Endothelial cell of umbilical vein (primary cell): ENCODE measurements at regions not wholly inside any gene's neighbourhood (a gene's known extent, or its start where the extent isn't known, plus 50 kb on each side); places are given as distances from the start of the nearest gene placed in this dataset.

Experiments
- BruUV-seq: library from RNA; stranded (reverse); fragments of 400-500 nt; replicated peaks from 2 replicates; lab custom pipeline; 2021; lab: Mats Ljungman, UMichigan
- CTCF ChIA-PET: fragments of 300-600, 350-600 bp; sonication (Branson Sonifier 250); formaldehyde crosslinking; loops from one replicate; lab custom pipeline; 2021; ENCODE audit warnings: antibody characterized with exemption, inconsistent platforms; lab: Charles Lee
- POLR2A ChIA-PET: fragments of 300-600, 350-600 bp; sonication (Branson Sonifier 250); formaldehyde crosslinking; loops from one replicate; lab custom pipeline; 2021; ENCODE audit warnings: antibody characterized with exemption, inconsistent platforms; lab: Charles Lee
- DNase-seq: peaks from one replicate; pipeline ENCODE4 v3.0.0-alpha.2; 2011; ENCODE audit warnings: low read depth, low spot score
- FAIRE-seq: peaks from 2 replicates; lab custom pipeline; 2011; peaks lifted over from hg19 to GRCh38; lab: Jason Lieb, UNC
- H2AFZ ChIP-seq: 2 replicates; pipeline ENCODE4 v1.6.0; 2012; ENCODE audit warnings: low read depth, low read length, control low read depth, inconsistent platforms
- H3K27ac ChIP-seq: 2 replicates; pipeline ENCODE4 v1.5.1; 2011; ENCODE audit warnings: low read depth, mild to moderate bottlenecking, control low read depth, low read length, moderate library complexity; ENCODE audit not compliant: insufficient read depth
- H3K27me3 ChIP-seq, 2 experiments: 2 replicates each; pipeline versions ENCODE4 v1.6.0 to v1.6.1; 2011; ENCODE audit warnings: low read length in 2 of 2, mixed read lengths in 1 of 2; ENCODE audit not compliant: control insufficient read depth in 2 of 2, insufficient read depth in 2 of 2
- H3K36me3 ChIP-seq, 2 experiments: 2 replicates in 1 of 2; 3 replicates in 1 of 2; pipeline ENCODE4 v1.5.1; 2011; ENCODE audit warnings: low read length in 2 of 2, mild to moderate bottlenecking in 1 of 2, moderate library complexity in 1 of 2; ENCODE audit not compliant: control insufficient read depth in 2 of 2, insufficient read depth in 2 of 2; ENCODE audit errors: extremely low read depth in 1 of 2
- H3K4me1 ChIP-seq: 3 replicates; pipeline ENCODE4 v1.5.1; 2011; ENCODE audit warnings: mild to moderate bottlenecking, low read length; ENCODE audit not compliant: control insufficient read depth, insufficient read depth; ENCODE audit errors: extremely low read depth
- H3K4me2 ChIP-seq: 2 replicates; pipeline ENCODE4 v1.6.1; 2011; ENCODE audit warnings: low read length, control low read depth, mixed read lengths; ENCODE audit not compliant: insufficient read depth
- H3K4me3 ChIP-seq, 3 experiments: fragments of 200-600 bp in 1 of 3; sonication (generic), shearing (Covaris generic) in 1 of 3; replicated peaks in 1 of 3; 2 replicates each; pipeline ENCODE4 v1.5.1; 2011 to 2016; ENCODE audit warnings: control low read depth in 3 of 3, low read length in 3 of 3, mild to moderate bottlenecking in 2 of 3, inconsistent platforms in 1 of 3, low read depth in 1 of 3, moderate library complexity in 1 of 3; ENCODE audit not compliant: insufficient read depth in 1 of 3
- H3K79me2 ChIP-seq: 2 replicates; pipeline ENCODE4 v1.6.0; 2012; ENCODE audit warnings: low read length, inconsistent platforms; ENCODE audit not compliant: control insufficient read depth, insufficient read depth
- H3K9ac ChIP-seq: replicated peaks from 2 replicates; pipeline ENCODE3; 2011; ENCODE audit warnings: low read length, control low read depth; ENCODE audit not compliant: insufficient read depth; ENCODE audit errors: extremely low read depth
- H3K9me1 ChIP-seq: replicated peaks from 3 replicates; pipeline ENCODE4 v1.6.0; 2011; ENCODE audit warnings: mild to moderate bottlenecking, low read length; ENCODE audit not compliant: control insufficient read depth, insufficient read depth; ENCODE audit errors: extremely low read depth
- H3K9me3 ChIP-seq: replicated peaks from 2 replicates; pipeline ENCODE4 v1.5.1; 2012; ENCODE audit warnings: low read length, inconsistent platforms; ENCODE audit not compliant: control insufficient read depth, insufficient read depth
- H4K20me1 ChIP-seq: replicated peaks from 2 replicates; pipeline ENCODE3; 2011; ENCODE audit warnings: mild to moderate bottlenecking, low read length; ENCODE audit not compliant: control insufficient read depth, insufficient read depth; ENCODE audit errors: extremely low read depth
- EZH2 ChIP-seq: IDR thresholded peaks from 2 replicates; pipeline ENCODE4 v1.6.1; 2012; ENCODE audit warnings: borderline replicate concordance, low read depth, mild to moderate bottlenecking, moderate library complexity, low read length, inconsistent platforms; ENCODE audit not compliant: severe bottlenecking
- FOS ChIP-seq: IDR thresholded peaks from 2 replicates; pipeline ENCODE4 v1.6.1; 2011; ENCODE audit warnings: mild to moderate bottlenecking, low read length, moderate library complexity, borderline replicate concordance; ENCODE audit not compliant: insufficient read depth
- GATA2 ChIP-seq: IDR thresholded peaks from 2 replicates; pipeline ENCODE4 v1.7.0; 2011; ENCODE audit warnings: low read depth, mild to moderate bottlenecking, moderate library complexity, mixed read lengths, low read length; ENCODE audit not compliant: insufficient read length, insufficient read depth
- JUN ChIP-seq: IDR thresholded peaks from 2 replicates; pipeline ENCODE4 v1.6.1; 2011; ENCODE audit warnings: borderline replicate concordance, low read depth; ENCODE audit not compliant: insufficient read length, insufficient read depth
- MYC ChIP-seq: IDR thresholded peaks from one replicate; pipeline ENCODE4 v1.6.1; 2011; ENCODE audit warnings: mild to moderate bottlenecking, low read depth, low read length
- POLR2A ChIP-seq: IDR thresholded peaks from 2 replicates; pipeline ENCODE4 v1.6.1; 2012; ENCODE audit warnings: low read depth, mild to moderate bottlenecking, control low read depth, low read length
- POLR2AphosphoS5 ChIP-seq: IDR thresholded peaks from 2 replicates; pipeline ENCODE4 v1.6.1; 2012; ENCODE audit warnings: low read depth, mild to moderate bottlenecking, control low read depth, low read length, moderate library complexity; ENCODE audit not compliant: insufficient read depth
- dilution Hi-C: fragments of 300-500 bp; cut with MboI; formaldehyde crosslinking; loops from one replicate; pipeline ENCODE4 v1.15.0; 2019; ENCODE audit warnings: low sequenced_read_pairs; ENCODE audit not compliant: extremely low pct_ligation_motif_present
- intact Hi-C: fragments of 100-400 bp; cut with micrococcal nuclease; formaldehyde crosslinking; loops from one replicate; pipeline ENCODE4 v1.10.0; 2022
- TF ChIP-seq, protein P1 (sequence below): IDR thresholded peaks from 2 replicates; pipeline ENCODE4 v1.6.1; 2011; ENCODE audit not compliant: insufficient read depth, insufficient read length
- TF ChIP-seq, protein P2 (sequence below), 2 donors: IDR thresholded peaks; 1 replicate in 1 of 2; 2 replicates in 1 of 2; pipeline ENCODE4 v1.5.1; 2011; ENCODE audit warnings: low read length in 2 of 2, mild to moderate bottlenecking in 2 of 2, moderate library complexity in 2 of 2, control low read depth in 1 of 2, inconsistent platforms in 1 of 2, low read depth in 1 of 2; ENCODE audit not compliant: insufficient read depth in 1 of 2; ENCODE audit errors: extremely low read depth in 1 of 2

DNA sequence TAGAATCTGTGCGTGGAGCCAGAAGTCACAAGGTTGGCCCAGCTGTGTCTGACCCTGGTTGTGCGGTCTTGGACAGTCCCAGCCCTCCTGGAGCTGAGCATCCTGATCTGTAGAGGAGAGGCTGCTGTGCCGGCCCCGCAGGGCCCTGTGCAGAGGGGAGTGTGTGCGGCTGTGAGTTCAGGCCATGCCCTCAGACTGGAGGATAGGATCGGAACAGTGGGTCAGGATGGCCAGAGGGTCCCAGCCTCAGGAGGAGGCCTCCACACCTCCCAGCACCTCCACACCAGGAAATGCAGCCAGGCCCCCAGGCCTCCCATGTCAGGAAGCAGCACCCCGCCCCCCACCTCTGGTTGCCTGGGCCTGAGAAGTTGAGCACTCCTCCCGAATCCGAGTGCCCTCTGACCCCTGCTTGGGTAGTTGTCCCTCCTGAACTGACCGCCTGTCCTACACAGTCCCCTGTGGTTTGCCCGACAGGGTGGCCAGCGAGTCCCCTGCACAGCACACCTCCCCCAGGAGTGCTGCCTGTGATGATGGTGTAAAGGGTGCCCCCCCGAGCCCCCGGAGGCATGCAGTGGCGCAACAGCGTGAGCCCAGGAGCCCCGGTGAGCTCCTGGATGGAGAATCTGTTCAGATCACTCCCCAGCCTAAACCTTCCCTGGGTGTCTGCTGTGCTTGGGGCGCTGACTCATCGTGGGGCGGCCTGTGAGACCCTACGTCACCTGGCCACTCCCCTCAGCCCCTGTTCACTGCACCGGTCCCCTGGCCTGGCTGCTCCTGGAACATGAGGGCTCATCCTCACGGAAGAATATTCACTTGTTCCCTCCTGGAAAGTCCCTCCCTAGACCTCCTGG is 285.2 kb downstream of the SEC14L1 start:
- H3K4me3 ChIP-seq, result no peak overlapping the region

GRCh38 chr17:77426676-77427386 is 286.1 kb downstream of the SEC14L1 start:
- DNase-seq (no peak), FAIRE-seq (no peak)
- TF ChIP-seq JUN (no peak), EZH2 (no peak), POLR2A (no peak), GATA2 (no peak), FOS (no peak), MYC (no peak), POLR2AphosphoS5 (no peak)
- TF ChIP-seq, protein P1, sequence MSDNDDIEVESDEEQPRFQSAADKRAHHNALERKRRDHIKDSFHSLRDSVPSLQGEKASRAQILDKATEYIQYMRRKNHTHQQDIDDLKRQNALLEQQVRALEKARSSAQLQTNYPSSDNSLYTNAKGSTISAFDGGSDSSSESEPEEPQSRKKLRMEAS, result no peak
- TF ChIP-seq, protein P2, sequence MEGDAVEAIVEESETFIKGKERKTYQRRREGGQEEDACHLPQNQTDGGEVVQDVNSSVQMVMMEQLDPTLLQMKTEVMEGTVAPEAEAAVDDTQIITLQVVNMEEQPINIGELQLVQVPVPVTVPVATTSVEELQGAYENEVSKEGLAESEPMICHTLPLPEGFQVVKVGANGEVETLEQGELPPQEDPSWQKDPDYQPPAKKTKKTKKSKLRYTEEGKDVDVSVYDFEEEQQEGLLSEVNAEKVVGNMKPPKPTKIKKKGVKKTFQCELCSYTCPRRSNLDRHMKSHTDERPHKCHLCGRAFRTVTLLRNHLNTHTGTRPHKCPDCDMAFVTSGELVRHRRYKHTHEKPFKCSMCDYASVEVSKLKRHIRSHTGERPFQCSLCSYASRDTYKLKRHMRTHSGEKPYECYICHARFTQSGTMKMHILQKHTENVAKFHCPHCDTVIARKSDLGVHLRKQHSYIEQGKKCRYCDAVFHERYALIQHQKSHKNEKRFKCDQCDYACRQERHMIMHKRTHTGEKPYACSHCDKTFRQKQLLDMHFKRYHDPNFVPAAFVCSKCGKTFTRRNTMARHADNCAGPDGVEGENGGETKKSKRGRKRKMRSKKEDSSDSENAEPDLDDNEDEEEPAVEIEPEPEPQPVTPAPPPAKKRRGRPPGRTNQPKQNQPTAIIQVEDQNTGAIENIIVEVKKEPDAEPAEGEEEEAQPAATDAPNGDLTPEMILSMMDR (IDR thresholded peaks at IDR 0.05; ENCODE audit: extremely low read depth in 1 of 2, insufficient read depth in 1 of 2, low read depth in 1 of 2, low read length in 2 of 2), result no peak
- H3K4me3 ChIP-seq, result no peak overlapping the region
- no peaks in the 10 kb centered on the region for H3K9me3 ChIP-seq
- H3K27me3 ChIP-seq, result no peaks in the 10 kb centered on the region
- H3K4me2 ChIP-seq, result no peak overlapping the region
- intact Hi-C loops (no loop called here), dilution Hi-C loops (no loop called here)
- no peaks in the 10 kb centered on the region for H4K20me1 ChIP-seq
- H3K4me1 ChIP-seq, result peaks cover 42% of the 10 kb centered on the region
- no peak overlapping the region for H3K9ac ChIP-seq
- H2AFZ ChIP-seq, result no peak overlapping the region
- H3K36me3 ChIP-seq, result no peaks in the 10 kb centered on the region
- no peaks in the 10 kb centered on the region for H3K9me1 ChIP-seq
- H3K79me2 ChIP-seq, result no peaks in the 10 kb centered on the region
- BruUV-seq, result no TSS peak
- ChIA-PET POLR2A (interaction anchor here (1.0 kb wide), 1 partner anchor 53 kb away, joined by 4 read pairs; no protein-coding TSS in a partner anchor), CTCF (interaction anchor here (0.7 to 9.9 kb wide), 9 partner anchors 17 to 96 kb away, joined by 3 to 128 read pairs (median 4); no protein-coding TSS in a partner anchor)
- H3K27ac ChIP-seq, result no peak overlapping the region

More for the DNA sequence above, 285.2 kb downstream of the SEC14L1 start:
- H3K9me1 ChIP-seq, result no peaks in the 10 kb centered on the region
- CTCF ChIA-PET, result interaction anchor here (0.8 to 9.9 kb wide), 14 partner anchors 10 to 95 kb away, joined by 3 to 128 read pairs (median 5); no protein-coding TSS in a partner anchor
- no peaks in the 10 kb centered on the region for H4K20me1 ChIP-seq
- no peaks in the 10 kb centered on the region for H3K27me3 ChIP-seq
- BruUV-seq, result no TSS peak
- FAIRE-seq (no peak), DNase-seq (no peak)
- H3K4me2 ChIP-seq, result no peak overlapping the region
- no peaks in the 10 kb centered on the region for H3K79me2 ChIP-seq
- TF ChIP-seq EZH2 (no peak), MYC (no peak)
- no peak overlapping the region for H3K27ac ChIP-seq
- no peak overlapping the region for H2AFZ ChIP-seq
- intact Hi-C loops, result loop anchor here (2.0 kb wide), 2 partner anchors 21 to 37 kb away; no protein-coding TSS in a partner anchor
- H3K9ac ChIP-seq, result no peak overlapping the region
- no peaks in the 10 kb centered on the region for H3K36me3 ChIP-seq
- H3K4me1 ChIP-seq, result peaks cover 47% of the 10 kb centered on the region
- POLR2A ChIA-PET, result interaction anchor here (1.0 kb wide), 1 partner anchor 52 kb away, joined by 4 read pairs; no protein-coding TSS in a partner anchor
- dilution Hi-C loops, result no loop called here
- no peaks in the 10 kb centered on the region for H3K9me3 ChIP-seq
